GM21423 (cell line): ENCODE measurements at regions not wholly inside any gene's neighbourhood (a gene's known extent, or its start where the extent isn't known, plus 50 kb on each side); places are given as distances from the start of the nearest gene placed in this dataset.
"Not testable (repeated sequence)": the region's sequence is repeated elsewhere in the genome, so short reads cannot be mapped to it uniquely, and the experiment has no call there.

Experiments
- ATAC-seq: cut with Tn5 transposase; IDR thresholded peaks from one replicate; pipeline ENCODE4 v1.9.1; 2021; ENCODE audit warnings: mild to moderate bottlenecking, moderate library complexity; ENCODE audit not compliant: unreplicated experiment

- no peak for ATAC-seq
Measured at GRCh38 chr13:109297628-109298027, 488.8 kb downstream of the IRS2 start.

- no peak for ATAC-seq
Measured at GRCh38 chr13:109293166-109293565, 493.2 kb downstream of the IRS2 start.

GRCh38 chr13:109288151-109288709 is 498.2 kb downstream of the IRS2 start:
- ATAC-seq: no peak

GRCh38 chr13:109287553-109287952 is 498.8 kb downstream of the IRS2 start:
- no peak for ATAC-seq

- ATAC-seq: no peak
Measured at GRCh38 chr13:109285586-109285985, 500.8 kb downstream of the IRS2 start.

GRCh38 chr13:109281903-109282635 is 504.3 kb downstream of the IRS2 start:
- no peak for ATAC-seq

GRCh38 chr13:109281017-109281902 is 505.1 kb downstream of the IRS2 start:
- no peak for ATAC-seq

GRCh38 chr13:109276261-109276660 is 510.1 kb downstream of the IRS2 start:
- no peak for ATAC-seq

GRCh38 chr13:109275852-109276251 is 510.5 kb downstream of the IRS2 start:
- ATAC-seq: no peak

- ATAC-seq: no peak
Measured at GRCh38 chr13:109275139-109275745, 511.1 kb downstream of the IRS2 start.

GRCh38 chr13:109274188-109274821 is 512.1 kb downstream of the IRS2 start:
- ATAC-seq: no peak

- no peak for ATAC-seq
Measured at GRCh38 chr13:109273326-109273751, 513.0 kb downstream of the IRS2 start.

GRCh38 chr13:109272595-109273325 is 513.6 kb downstream of the IRS2 start:
- no peak for ATAC-seq

GRCh38 chr13:109271555-109272541 is 514.5 kb downstream of the IRS2 start:
- ATAC-seq: no peak

- ATAC-seq: no peak
Measured at GRCh38 chr13:109271061-109271460, 515.3 kb downstream of the IRS2 start.

GRCh38 chr13:109269381-109269780 is 517.0 kb downstream of the IRS2 start:
- ATAC-seq: not testable (repeated sequence)

- ATAC-seq: not testable (repeated sequence)
Measured at GRCh38 chr13:109268492-109268891, 517.9 kb downstream of the IRS2 start.

GRCh38 chr13:109267400-109267799 is 519.0 kb downstream of the IRS2 start:
- not testable (repeated sequence) for ATAC-seq

GRCh38 chr13:109265438-109265742 is 521.0 kb downstream of the IRS2 start:
- not testable (repeated sequence) for ATAC-seq
